IMR-90 (cell line): ENCODE measurements at regions not wholly inside any gene's neighbourhood (a gene's known extent, or its start where the extent isn't known, plus 50 kb on each side); places are given as distances from the start of the nearest gene placed in this dataset.
A peak's percentile ranks its signal among the peaks of the same experiment; 100 is the strongest.

Source experiments
- ATAC-seq: fragments of 200-7000 bp; cut with Tn5 transposase; 2 replicates; pipeline ENCODE4 v1.9.1; 2020; ENCODE audit warnings: low read depth, mild to moderate bottlenecking, moderate library complexity
- BruUV-seq: library from RNA; stranded (reverse); fragments of 400-500 nt; replicated peaks from 2 replicates; lab custom pipeline; 2021; lab: Mats Ljungman, UMichigan
- CTCF ChIA-PET: fragments of 300-600 bp; formaldehyde crosslinking; extraction: SDS; loops from one replicate; lab custom pipeline; 2021; ENCODE audit warnings: antibody characterized with exemption; lab: Yijun Ruan, JAX
- POLR2A ChIA-PET: fragments of 300-600 bp; sonication (Branson Sonifier 250); formaldehyde crosslinking; loops from one replicate; lab custom pipeline; 2022; ENCODE audit warnings: antibody characterized with exemption; ENCODE audit not compliant: unreplicated experiment; lab: Charles Lee
- DNase-seq: peaks from one replicate; pipeline ENCODE4 v3.0.0; 2013
- H2AFZ ChIP-seq: replicated peaks from 2 replicates; pipeline ENCODE3; 2013; ENCODE audit warnings: low read length, mild to moderate bottlenecking; ENCODE audit not compliant: poor library complexity
- H2AK5ac ChIP-seq: 2 replicates; pipeline ENCODE4 v1.6.1; 2013; ENCODE audit warnings: low read depth, low read length, inconsistent platforms
- H2AK9ac ChIP-seq: replicated peaks from 2 replicates; pipeline ENCODE3; 2013; ENCODE audit warnings: mild to moderate bottlenecking, low read depth, low read length, moderate library complexity; ENCODE audit not compliant: poor library complexity
- H2BK120ac ChIP-seq: 2 replicates; pipeline ENCODE4 v1.6.1; 2013; ENCODE audit warnings: low read depth, low read length, inconsistent platforms
- H2BK15ac ChIP-seq: 3 replicates; pipeline ENCODE4 v1.6.1; 2013; ENCODE audit warnings: low read depth, low read length, inconsistent platforms
- H2BK20ac ChIP-seq: 2 replicates; pipeline ENCODE4 v1.6.1; 2013; ENCODE audit warnings: low read depth, mild to moderate bottlenecking, inconsistent platforms, low read length, moderate library complexity
- H2BK5ac ChIP-seq: 2 replicates; pipeline ENCODE4 v1.6.1; 2013; ENCODE audit warnings: mild to moderate bottlenecking, low read depth, low read length, inconsistent platforms; ENCODE audit not compliant: poor library complexity, severe bottlenecking
- H3K14ac ChIP-seq: replicated peaks from 2 replicates; pipeline ENCODE4 v1.6.1; 2013; ENCODE audit warnings: low read depth, low read length, inconsistent platforms
- H3K18ac ChIP-seq: 2 replicates; pipeline ENCODE4 v1.6.1; 2013; ENCODE audit warnings: low read depth, low read length, control low read depth
- H3K23ac ChIP-seq: 2 replicates; pipeline ENCODE4 v1.6.1; 2013; ENCODE audit warnings: low read depth, low read length, inconsistent platforms
- H3K27ac ChIP-seq: 2 replicates; pipeline ENCODE4 v1.5.1; 2013; ENCODE audit warnings: mild to moderate bottlenecking, control low read depth, low read length; ENCODE audit not compliant: insufficient read depth
- H3K27me3 ChIP-seq: 2 replicates; pipeline ENCODE4 v1.6.1; 2013; ENCODE audit warnings: low read length; ENCODE audit not compliant: control insufficient read depth, insufficient read depth
- H3K36me3 ChIP-seq: 2 replicates; pipeline ENCODE4 v1.6.1; 2013; ENCODE audit warnings: low read length, mixed read lengths; ENCODE audit not compliant: control insufficient read depth, insufficient read depth
- H3K4ac ChIP-seq: 2 replicates; pipeline ENCODE4 v1.6.1; 2013; ENCODE audit warnings: low read depth, low read length, inconsistent platforms
- H3K4me1 ChIP-seq: 2 replicates; pipeline ENCODE4 v1.6.1; 2013; ENCODE audit warnings: low read length, mixed read lengths; ENCODE audit not compliant: control insufficient read depth, insufficient read depth
- H3K4me2 ChIP-seq: 2 replicates; pipeline ENCODE4 v1.6.1; 2013; ENCODE audit warnings: low read depth, mild to moderate bottlenecking, control low read depth, low read length, moderate library complexity
- H3K4me3 ChIP-seq: 2 replicates; pipeline ENCODE4 v1.5.1; 2013; ENCODE audit warnings: low read depth, mild to moderate bottlenecking, control low read depth, low read length, moderate library complexity; ENCODE audit not compliant: insufficient read depth
- H3K56ac ChIP-seq: 2 replicates; pipeline ENCODE4 v1.6.1; 2013; ENCODE audit warnings: low read length, inconsistent platforms; ENCODE audit not compliant: insufficient read depth; ENCODE audit errors: extremely low read depth
- H3K79me1 ChIP-seq, 2 experiments: 2 replicates each; pipeline ENCODE4 v1.6.1; 2013; ENCODE audit warnings: low read length in 2 of 2, inconsistent platforms in 1 of 2, low read depth in 1 of 2
- H3K9ac ChIP-seq: 2 replicates; pipeline ENCODE4 v1.6.1; 2013; ENCODE audit warnings: low read depth, low read length, control low read depth
- H3K9me1 ChIP-seq: 2 replicates; pipeline ENCODE4 v1.6.1; 2013; ENCODE audit warnings: low read length, inconsistent platforms; ENCODE audit not compliant: insufficient read depth
- H3K9me3 ChIP-seq: 2 replicates; pipeline ENCODE4 v1.6.1; 2013; ENCODE audit warnings: low read length; ENCODE audit not compliant: control insufficient read depth, insufficient read depth
- H4K20me1 ChIP-seq: 2 replicates; pipeline ENCODE4 v1.6.1; 2013; ENCODE audit warnings: low read length, inconsistent platforms; ENCODE audit not compliant: insufficient read depth
- H4K5ac ChIP-seq: 2 replicates; pipeline ENCODE4 v1.6.1; 2013; ENCODE audit warnings: mild to moderate bottlenecking, low read depth, low read length, control low read depth
- H4K8ac ChIP-seq, 2 experiments: 2 replicates each; pipeline ENCODE4 v1.6.1; 2013; ENCODE audit warnings: low read depth in 2 of 2, low read length in 2 of 2, control low read depth in 1 of 2, inconsistent platforms in 1 of 2
- H4K91ac ChIP-seq: 2 replicates; pipeline ENCODE4 v1.6.1; 2013; ENCODE audit warnings: low read depth, low read length, inconsistent platforms; ENCODE audit not compliant: insufficient read depth
- FOS ChIP-seq: fragments of 150-350 bp; IDR thresholded peaks from 2 replicates; pipeline ENCODE4 v1.6.1; 2016; ENCODE audit warnings: low read depth, low read length
- MAFK ChIP-seq: IDR thresholded peaks from 2 replicates; pipeline ENCODE4 v1.6.1; 2012; ENCODE audit warnings: low read depth, low read length, improper control_type of control experiment
- MXI1 ChIP-seq: IDR thresholded peaks from 2 replicates; pipeline ENCODE4 v1.6.1; 2012; ENCODE audit warnings: low read depth, mild to moderate bottlenecking, low read length, moderate library complexity, borderline replicate concordance
- NFE2L2 ChIP-seq: fragments of 150-350 bp; IDR thresholded peaks from 2 replicates; pipeline ENCODE4 v1.6.1; 2016; ENCODE audit warnings: low read depth, mild to moderate bottlenecking, low read length
- RFX5 ChIP-seq: IDR thresholded peaks from 2 replicates; pipeline ENCODE4 v1.8.0; 2012; ENCODE audit warnings: low read depth, mild to moderate bottlenecking, low read length, moderate library complexity
- WGBS, 2 experiments: methylation state at CpG; one replicate each; pipeline versions ENCODE4 v1.1.5 to v1.1.7; 2013; ENCODE audit warnings: missing lambda C conversion rate in 2 of 2; ENCODE audit not compliant: insufficient read length in 1 of 2; ENCODE audit errors: extremely low coverage in 2 of 2; 5-methylcytosine and 5-hydroxymethylcytosine counted together
- dilution Hi-C: fragments of 300-500 bp; cut with HindIII; formaldehyde crosslinking; loops from one replicate; pipeline ENCODE4 v1.14.3; 2018; ENCODE audit warnings: low sequenced_read_pairs; ENCODE audit not compliant: unreplicated experiment
- in situ Hi-C: fragments of 300-500 bp; cut with MboI; formaldehyde crosslinking; loops from 3 replicates; pipeline ENCODE4 v1.14.3; 2019; ENCODE audit warnings: low sequenced_read_pairs, inconsistent platforms, mixed read lengths
- intact Hi-C: fragments of 100-400 bp; cut with micrococcal nuclease; formaldehyde crosslinking; loops from 2 replicates; pipeline ENCODE4 v1.10.0; 2022

- Histone ChIP-seq H4K5ac (no peak overlapping the region), H3K9me1 (no peaks in the 10 kb centered on the region), H2BK120ac (no peak overlapping the region), H2AFZ (peak overlapping the region; percentile 58), H4K8ac (no peak overlapping the region), H2AK5ac (no peak overlapping the region), H2AK9ac (no peak overlapping the region), H3K27me3 (no peaks in the 10 kb centered on the region), H3K79me1 (no peaks in the 10 kb centered on the region), H3K18ac (no peak overlapping the region), H3K4me2 (no peak overlapping the region), H4K20me1 (no peaks in the 10 kb centered on the region), H4K91ac (no peak overlapping the region), H3K9ac (no peak overlapping the region), H3K27ac (no peak overlapping the region), H3K36me3 (no peaks in the 10 kb centered on the region), H3K4ac (no peak overlapping the region), H2BK20ac (no peak overlapping the region; the same call in 1 of the 2 replicates), H2BK15ac (no peak overlapping the region), H3K14ac (no peak overlapping the region), H3K23ac (no peak overlapping the region), H2BK5ac (no peak overlapping the region), H3K4me1 (peaks cover 4% of the 10 kb centered on the region; the same call in 1 of the 2 replicates), H3K9me3 (no peaks in the 10 kb centered on the region), H3K4me3 (no peak overlapping the region), H3K56ac (no peak overlapping the region)
- peak; percentile 63 for ATAC-seq
- in situ Hi-C loops: no loop called here
- peak; percentile 71 for DNase-seq
- ChIA-PET POLR2A (no interaction called here), CTCF (no interaction called here)
- dilution Hi-C loops: no loop called here
- intact Hi-C loops: no loop called here
- TF ChIP-seq NFE2L2 (peak; percentile 8; the same call in 1 of the 2 replicates), MXI1 (no peak), MAFK (no peak), RFX5 (no peak), FOS (peak; percentile 30; the same call in 1 of the 2 replicates)
- 40% methylated on average over 1 of the region's 3 CpGs; no CpG with 5 or more reads in 1 of the 2 experiments for WGBS, 2 experiments
- BruUV-seq: no TSS peak
Measured at GRCh38 chr12:115440438-115440837, 756.5 kb upstream of the TBX3 start.
